BE2C (cell line): ENCODE measurements at regions not wholly inside any gene's neighbourhood (a gene's known extent, or its start where the extent isn't known, plus 50 kb on each side); places are given as distances from the start of the nearest gene placed in this dataset.

Experiments used
- DNase-seq: peaks from one replicate; pipeline ENCODE4 v3.0.0-alpha.2; 2020
- H3K27me3 ChIP-seq: fragments of 250-450 bp; sonication (Bioruptor Pico); 2 replicates; pipeline ENCODE4 v1.5.1; 2020; ENCODE audit warnings: mild to moderate bottlenecking
- H3K36me3 ChIP-seq: fragments of 250-450 bp; sonication (Bioruptor Pico); 2 replicates; pipeline ENCODE4 v1.5.1; 2020; ENCODE audit warnings: mild to moderate bottlenecking
- H3K4me1 ChIP-seq: fragments of 250-450 bp; sonication (Bioruptor Pico); 2 replicates; pipeline ENCODE4 v1.5.1; 2020
- H3K4me3 ChIP-seq: 2 replicates; pipeline ENCODE4 v1.5.1; 2011; ENCODE audit warnings: low read depth, low read length
- H3K9me3 ChIP-seq: fragments of 250-450 bp; sonication (Bioruptor Pico); 2 replicates; pipeline ENCODE4 v1.5.1; 2020
- CTCF ChIP-seq: IDR thresholded peaks from 2 replicates; pipeline ENCODE4 v1.5.1; 2012; ENCODE audit warnings: mild to moderate bottlenecking, low read depth, low read length

- no peak for DNase-seq
- Histone ChIP-seq H3K4me3 (no peak overlapping the region), H3K27me3 (no peaks in the 10 kb centered on the region), H3K36me3 (no peaks in the 10 kb centered on the region), H3K4me1 (no peaks in the 10 kb centered on the region), H3K9me3 (no peaks in the 10 kb centered on the region)
- no peak for TF ChIP-seq CTCF
These were observed 261.1 kb upstream of the IRX4 start for GRCh38 chr5:2143646-2144353.

- Histone ChIP-seq H3K4me1 (no peaks in the 10 kb centered on the region), H3K4me3 (no peak overlapping the region), H3K36me3 (no peaks in the 10 kb centered on the region), H3K9me3 (no peaks in the 10 kb centered on the region), H3K27me3 (no peaks in the 10 kb centered on the region)
- no peak for TF ChIP-seq CTCF
- DNase-seq: no peak
These were observed 260.4 kb upstream of the IRX4 start for GRCh38 chr5:2143088-2143487.

DNA sequence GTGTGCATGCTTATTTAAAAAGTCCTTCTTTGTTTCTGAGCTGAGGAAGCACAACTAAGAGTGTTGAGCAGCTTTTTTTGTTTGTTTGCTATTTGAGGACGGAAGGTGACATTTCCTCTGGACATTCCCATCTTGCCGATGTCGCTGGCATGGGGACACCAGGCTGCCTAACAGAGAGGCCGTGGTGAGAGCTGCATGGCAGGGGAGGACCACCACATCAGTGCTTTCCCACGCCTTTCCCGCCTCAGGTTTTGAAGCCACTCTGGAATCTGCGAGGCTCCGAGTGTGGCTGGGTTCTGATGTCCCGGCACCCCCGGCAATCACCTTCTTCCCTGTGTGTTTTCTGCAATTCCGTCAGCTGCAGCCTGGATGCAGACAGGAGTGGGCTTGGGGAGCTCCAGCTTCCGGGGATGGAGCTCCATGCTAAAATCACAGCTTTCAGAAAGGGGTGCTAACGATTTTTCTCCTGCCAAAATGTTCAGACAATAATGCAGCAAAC is 259.8 kb upstream of the IRX4 start:
- TF ChIP-seq CTCF: no peak

GRCh38 chr5:2141254-2142000 is 258.7 kb upstream of the IRX4 start:
- Histone ChIP-seq H3K36me3 (no peaks in the 10 kb centered on the region), H3K4me1 (no peaks in the 10 kb centered on the region), H3K9me3 (no peaks in the 10 kb centered on the region), H3K27me3 (no peaks in the 10 kb centered on the region), H3K4me3 (no peak overlapping the region)
- no peak for DNase-seq
- no peak for TF ChIP-seq CTCF

More for the DNA sequence above, 259.8 kb upstream of the IRX4 start:
- H3K4me1 ChIP-seq: no peaks in the 10 kb centered on the region
- H3K9me3 ChIP-seq: no peaks in the 10 kb centered on the region
- no peaks in the 10 kb centered on the region for H3K36me3 ChIP-seq
- DNase-seq: no peak
- H3K27me3 ChIP-seq: no peaks in the 10 kb centered on the region
- H3K4me3 ChIP-seq: no peak overlapping the region

- Histone ChIP-seq H3K27me3 (no peaks in the 10 kb centered on the region), H3K4me3 (no peak overlapping the region), H3K9me3 (no peaks in the 10 kb centered on the region), H3K4me1 (no peaks in the 10 kb centered on the region), H3K36me3 (no peaks in the 10 kb centered on the region)
- no peak for TF ChIP-seq CTCF
- no peak for DNase-seq
These were observed 257.9 kb upstream of the IRX4 start for GRCh38 chr5:2140501-2141175.
